ENCODE measurements at regions not wholly inside any gene's neighbourhood (a gene's known extent, or its start where the extent isn't known, plus 50 kb on each side); places are given as distances from the start of the nearest gene placed in this dataset.

DNA sequence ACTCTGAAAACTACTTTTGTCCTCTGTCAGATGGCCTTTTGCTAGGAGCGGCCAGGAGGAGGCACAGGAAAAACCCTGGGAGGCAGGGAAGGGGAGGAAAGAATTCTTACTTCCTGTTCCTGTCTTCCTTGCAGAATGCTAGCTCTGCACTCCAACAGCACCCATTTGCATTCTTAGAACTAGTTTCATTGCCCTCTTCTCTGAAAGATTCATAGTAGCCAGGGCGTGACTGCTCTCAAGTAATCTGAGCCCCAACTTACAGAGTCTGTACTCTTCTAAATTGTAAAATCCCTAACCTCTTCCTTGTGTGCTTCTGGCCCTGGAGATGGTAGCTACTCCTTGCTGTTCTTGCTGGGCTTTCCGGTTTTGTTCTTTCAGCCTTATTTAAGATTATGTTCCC is 75.3 kb upstream of the STEAP1 start:
- in situ Hi-C loops (cut with MboI; ENCODE audit: low pct_unique_long_range_greater_than_20kb, low sequenced_read_pairs, unreplicated experiment): no loop called here
- no peak for TF ChIP-seq CTCF (IDR thresholded peaks at IDR 0.05; ENCODE audit: extremely low read depth, insufficient read depth, missing control alignments)
- DNase-seq (ENCODE audit: low spot score): no peak

DNA sequence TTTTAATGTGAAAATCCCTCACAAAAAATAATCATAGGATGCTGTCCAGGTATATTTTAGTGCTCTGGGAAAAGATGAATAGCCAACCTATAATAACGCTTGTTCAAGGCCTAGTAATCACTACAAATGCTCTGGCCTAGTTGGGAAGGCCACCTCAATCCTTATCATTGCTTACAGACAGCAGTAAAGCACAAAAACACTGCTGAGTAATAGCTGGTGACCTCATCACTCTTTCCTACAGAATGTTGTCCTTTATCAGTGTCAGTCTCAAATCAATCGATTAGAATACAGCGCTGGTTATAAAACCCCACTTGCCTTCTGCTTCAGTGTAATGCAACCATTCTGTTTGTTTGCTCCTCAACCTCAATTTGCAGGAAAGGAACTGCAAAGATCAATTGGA is 72.6 kb upstream of the STEAP1 start:
- no peak for TF ChIP-seq CTCF (IDR thresholded peaks at IDR 0.05; ENCODE audit: extremely low read depth, insufficient read depth, missing control alignments)
- DNase-seq (ENCODE audit: low spot score): no peak
- in situ Hi-C loops (cut with MboI; ENCODE audit: low pct_unique_long_range_greater_than_20kb, low sequenced_read_pairs, unreplicated experiment): no loop called here

- TF ChIP-seq CTCF (IDR thresholded peaks at IDR 0.05; ENCODE audit: extremely low read depth, insufficient read depth, missing control alignments): no peak
- DNase-seq (ENCODE audit: low spot score): no peak
- in situ Hi-C loops (cut with MboI; ENCODE audit: low pct_unique_long_range_greater_than_20kb, low sequenced_read_pairs, unreplicated experiment): no loop called here
These were observed 61.8 kb upstream of the STEAP1 start for GRCh38 chr7:90092506-90092905.

GRCh38 chr7:90094030-90094429 is 60.2 kb upstream of the STEAP1 start:
- no peak for DNase-seq (ENCODE audit: low spot score)
- TF ChIP-seq CTCF (IDR thresholded peaks at IDR 0.05; ENCODE audit: extremely low read depth, insufficient read depth, missing control alignments): no peak
- in situ Hi-C loops (cut with MboI; ENCODE audit: low pct_unique_long_range_greater_than_20kb, low sequenced_read_pairs, unreplicated experiment): no loop called here
